ENCODE measurements at regions not wholly inside any gene's neighbourhood (a gene's known extent, or its start where the extent isn't known, plus 50 kb on each side); places are given as distances from the start of the nearest gene placed in this dataset.

- no peak for ATAC-seq (ENCODE audit: low FRiP score)
- DNase-seq (ENCODE audit: low spot score), result no peak
- TF ChIP-seq CTCF (IDR thresholded peaks at IDR 0.05), result no peak
Observed at GRCh38 chr18:76757335-76757734, 65.0 kb upstream of the ZNF236 start.

GRCh38 chr18:76756531-76757253 is 65.7 kb upstream of the ZNF236 start:
- no peak for TF ChIP-seq CTCF (IDR thresholded peaks at IDR 0.05)
- DNase-seq (ENCODE audit: low spot score) (no peak), ATAC-seq (ENCODE audit: low FRiP score) (no peak)

GRCh38 chr18:76754351-76754750 is 68.0 kb upstream of the ZNF236 start:
- DNase-seq (ENCODE audit: low spot score) (no peak), ATAC-seq (ENCODE audit: low FRiP score) (no peak)
- no peak for TF ChIP-seq CTCF (IDR thresholded peaks at IDR 0.05)

- ATAC-seq (ENCODE audit: low FRiP score) (no peak), DNase-seq (ENCODE audit: low spot score) (no peak)
- no peak for TF ChIP-seq CTCF (IDR thresholded peaks at IDR 0.05)
Observed at GRCh38 chr18:76752400-76752799, 70.0 kb upstream of the ZNF236 start.

- TF ChIP-seq CTCF (IDR thresholded peaks at IDR 0.05), result no peak
- DNase-seq (ENCODE audit: low spot score) (no peak), ATAC-seq (ENCODE audit: low FRiP score) (no peak)
Observed at GRCh38 chr18:76750917-76751890, 71.2 kb upstream of the ZNF236 start.

- ATAC-seq (ENCODE audit: low FRiP score), result no peak
- no peak for DNase-seq (ENCODE audit: low spot score)
- no peak for TF ChIP-seq CTCF (IDR thresholded peaks at IDR 0.05)
Observed at GRCh38 chr18:76750269-76750668, 72.1 kb upstream of the ZNF236 start.

Measured in omental fat pad (tissue), 3 donors.